ENCODE measurements at regions not wholly inside any gene's neighbourhood (a gene's known extent, or its start where the extent isn't known, plus 50 kb on each side); places are given as distances from the start of the nearest gene placed in this dataset.

GRCh38 chr21:17929510-17929909 lies 110.4 kb upstream of the C21orf91 start:
- Histone ChIP-seq H3K27ac (no peak overlapping the region), H3K36me3 (no peaks in the 10 kb centered on the region), H3K4me3 (ENCODE audit: low read depth, low read length) (no peak overlapping the region), H3K27me3 (ENCODE audit: insufficient read depth, low read depth, severe bottlenecking) (no peaks in the 10 kb centered on the region), H3K9me3 (ENCODE audit: severe bottlenecking) (peaks cover 3% of the 10 kb centered on the region)
- DNase-seq, result no peak
- TF ChIP-seq CTCF (IDR thresholded peaks at IDR 0.05; ENCODE audit: low read depth, low read length), result no peak

GRCh38 chr21:17925899-17926298 lies 106.7 kb upstream of the C21orf91 start:
- H3K27ac ChIP-seq, result no peak overlapping the region
- DNase-seq, result peak; percentile 40
- TF ChIP-seq CTCF (IDR thresholded peaks at IDR 0.05; ENCODE audit: low read depth, low read length), result peak; percentile 41; the same call in 1 of the 2 replicates
- no peak overlapping the region for H3K4me3 ChIP-seq (ENCODE audit: low read depth, low read length)
- no peaks in the 10 kb centered on the region for H3K27me3 ChIP-seq (ENCODE audit: insufficient read depth, low read depth, severe bottlenecking)
- no peaks in the 10 kb centered on the region for H3K36me3 ChIP-seq
- peaks cover 3% of the 10 kb centered on the region for H3K9me3 ChIP-seq (ENCODE audit: severe bottlenecking)

- Histone ChIP-seq H3K36me3 (no peaks in the 10 kb centered on the region), H3K4me3 (ENCODE audit: low read depth, low read length) (no peak overlapping the region), H3K27ac (no peak overlapping the region), H3K9me3 (ENCODE audit: severe bottlenecking) (peaks cover 9% of the 10 kb centered on the region), H3K27me3 (ENCODE audit: insufficient read depth, low read depth, severe bottlenecking) (no peaks in the 10 kb centered on the region)
- DNase-seq, result peak; percentile 79
- peak; percentile 80 for TF ChIP-seq CTCF (IDR thresholded peaks at IDR 0.05; ENCODE audit: low read depth, low read length)
Observed at GRCh38 chr21:17925000-17925610, 105.9 kb upstream of the C21orf91 start.

- Histone ChIP-seq H3K36me3 (no peaks in the 10 kb centered on the region), H3K27me3 (ENCODE audit: insufficient read depth, low read depth, severe bottlenecking) (no peaks in the 10 kb centered on the region), H3K27ac (peak overlapping the region; percentile 71), H3K4me3 (ENCODE audit: low read depth, low read length) (no peak overlapping the region), H3K9me3 (ENCODE audit: severe bottlenecking) (peaks cover 29% of the 10 kb centered on the region)
- peak; percentile 80 for DNase-seq
- TF ChIP-seq CTCF (IDR thresholded peaks at IDR 0.05; ENCODE audit: low read depth, low read length), result no peak
Observed at GRCh38 chr21:17921579-17922530, 102.7 kb upstream of the C21orf91 start.

- no peaks in the 10 kb centered on the region for H3K27me3 ChIP-seq (ENCODE audit: insufficient read depth, low read depth, severe bottlenecking)
- H3K27ac ChIP-seq, result peak overlapping the region; percentile 72
- peaks cover 31% of the 10 kb centered on the region for H3K9me3 ChIP-seq (ENCODE audit: severe bottlenecking)
- H3K36me3 ChIP-seq, result no peaks in the 10 kb centered on the region
- TF ChIP-seq CTCF (IDR thresholded peaks at IDR 0.05; ENCODE audit: low read depth, low read length), result no peak
- DNase-seq, result peak; percentile 83
- H3K4me3 ChIP-seq (ENCODE audit: low read depth, low read length), result peak overlapping the region; percentile 38
Observed at GRCh38 chr21:17915976-17916375, 96.8 kb upstream of the C21orf91 start.
